ENCODE measurements at regions not wholly inside any gene's neighbourhood (a gene's known extent, or its start where the extent isn't known, plus 50 kb on each side); places are given as distances from the start of the nearest gene placed in this dataset.

DNA sequence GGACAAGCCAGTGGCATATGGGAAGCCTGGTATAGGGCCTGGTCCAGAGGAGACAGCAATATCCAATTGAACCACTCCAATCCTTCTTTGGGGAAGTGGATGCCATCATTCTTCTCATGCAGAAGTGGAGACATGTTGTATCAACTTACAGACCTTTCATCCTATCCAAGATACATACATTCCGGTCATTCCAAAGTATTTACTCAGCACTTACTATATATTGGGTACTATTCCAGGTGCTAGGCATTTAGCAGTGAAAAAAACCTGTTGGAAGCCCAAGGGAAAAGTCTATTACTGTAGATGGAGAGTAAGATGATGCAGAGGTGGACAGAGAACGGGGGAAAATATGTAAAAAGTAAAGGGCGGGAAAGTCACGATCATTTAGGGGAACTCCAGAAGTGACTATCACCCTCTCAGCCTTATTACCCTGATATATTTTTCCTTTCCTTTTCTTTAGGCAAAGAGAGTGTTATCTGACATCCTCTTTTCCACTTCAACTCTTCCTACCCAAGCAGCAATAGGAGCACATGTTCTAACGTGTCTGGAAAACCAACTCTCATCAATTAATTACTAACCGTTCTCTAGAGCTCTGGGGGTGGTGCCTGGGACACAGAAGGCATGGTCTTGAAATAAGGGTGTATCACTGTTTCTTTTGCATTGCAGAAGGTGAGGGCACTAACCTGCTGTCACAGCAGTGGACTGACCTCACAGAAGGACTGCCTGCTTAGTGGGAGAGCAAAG lies 210.1 kb upstream of the MAF start:
- no peaks in the 10 kb centered on the region for H3K27me3 ChIP-seq (ENCODE audit: control insufficient read depth, low read length)
- H3K36me3 ChIP-seq (ENCODE audit: control insufficient read depth, low read length), result no peaks in the 10 kb centered on the region
- H3K9me2 ChIP-seq (replicated peaks; ENCODE audit: control insufficient read depth, low read length), result no peaks in the 10 kb centered on the region
- no peaks in the 10 kb centered on the region for H3K4me1 ChIP-seq (ENCODE audit: control insufficient read depth, low read length)
- H3K79me2 ChIP-seq (ENCODE audit: control insufficient read depth, low read length), result no peaks in the 10 kb centered on the region
- H3F3A ChIP-seq (ENCODE audit: control insufficient read depth, insufficient read depth), result no peaks in the 10 kb centered on the region
- H3K4me2 ChIP-seq (ENCODE audit: low read length), result no peak overlapping the region
- TF ChIP-seq EZH2phosphoT487 (IDR thresholded peaks at IDR 0.05; ENCODE audit: borderline replicate concordance, low read length), result no peak
- no peak for TF ChIP-seq CTCF (IDR thresholded peaks at IDR 0.05; ENCODE audit: low read depth, low read length, poor library complexity, severe bottlenecking)
- H4K20me1 ChIP-seq (ENCODE audit: control insufficient read depth, insufficient read depth, low read depth, low read length), result no peaks in the 10 kb centered on the region
- no peak overlapping the region for H3K4me3 ChIP-seq (ENCODE audit: low read length)
- no peak overlapping the region for H3K27ac ChIP-seq (ENCODE audit: low read depth, low read length)
- H3K9me3 ChIP-seq (ENCODE audit: control insufficient read depth, insufficient read depth, low read length), result no peaks in the 10 kb centered on the region; the same call in 1 of the 2 replicates

GRCh38 chr16:79809376-79809775 lies 208.8 kb upstream of the MAF start:
- no peaks in the 10 kb centered on the region; the same call in 1 of the 2 replicates for H3K9me3 ChIP-seq (ENCODE audit: control insufficient read depth, insufficient read depth, low read length)
- H3K4me1 ChIP-seq (ENCODE audit: control insufficient read depth, low read length), result no peaks in the 10 kb centered on the region
- TF ChIP-seq CTCF (IDR thresholded peaks at IDR 0.05; ENCODE audit: low read depth, low read length, poor library complexity, severe bottlenecking) (no peak), EZH2phosphoT487 (IDR thresholded peaks at IDR 0.05; ENCODE audit: borderline replicate concordance, low read length) (no peak)
- no peaks in the 10 kb centered on the region for H3K9me2 ChIP-seq (replicated peaks; ENCODE audit: control insufficient read depth, low read length)
- no peaks in the 10 kb centered on the region for H3K27me3 ChIP-seq (ENCODE audit: control insufficient read depth, low read length)
- H4K20me1 ChIP-seq (ENCODE audit: control insufficient read depth, insufficient read depth, low read depth, low read length), result no peaks in the 10 kb centered on the region
- H3F3A ChIP-seq (ENCODE audit: control insufficient read depth, insufficient read depth), result no peaks in the 10 kb centered on the region
- no peak overlapping the region for H3K27ac ChIP-seq (ENCODE audit: low read depth, low read length)
- no peak overlapping the region for H3K4me2 ChIP-seq (ENCODE audit: low read length)
- H3K4me3 ChIP-seq (ENCODE audit: low read length), result no peak overlapping the region
- H3K36me3 ChIP-seq (ENCODE audit: control insufficient read depth, low read length), result no peaks in the 10 kb centered on the region
- no peaks in the 10 kb centered on the region for H3K79me2 ChIP-seq (ENCODE audit: control insufficient read depth, low read length)

GRCh38 chr16:79808731-79809130 lies 208.2 kb upstream of the MAF start:
- no peaks in the 10 kb centered on the region for H3K36me3 ChIP-seq (ENCODE audit: control insufficient read depth, low read length)
- no peaks in the 10 kb centered on the region for H4K20me1 ChIP-seq (ENCODE audit: control insufficient read depth, insufficient read depth, low read depth, low read length)
- H3K4me3 ChIP-seq (ENCODE audit: low read length), result no peak overlapping the region
- no peaks in the 10 kb centered on the region for H3K9me2 ChIP-seq (replicated peaks; ENCODE audit: control insufficient read depth, low read length)
- no peaks in the 10 kb centered on the region for H3F3A ChIP-seq (ENCODE audit: control insufficient read depth, insufficient read depth)
- no peaks in the 10 kb centered on the region for H3K4me1 ChIP-seq (ENCODE audit: control insufficient read depth, low read length)
- no peak overlapping the region for H3K27ac ChIP-seq (ENCODE audit: low read depth, low read length)
- TF ChIP-seq EZH2phosphoT487 (IDR thresholded peaks at IDR 0.05; ENCODE audit: borderline replicate concordance, low read length), result no peak
- H3K4me2 ChIP-seq (ENCODE audit: low read length), result no peak overlapping the region
- no peaks in the 10 kb centered on the region for H3K79me2 ChIP-seq (ENCODE audit: control insufficient read depth, low read length)
- no peaks in the 10 kb centered on the region for H3K27me3 ChIP-seq (ENCODE audit: control insufficient read depth, low read length)
- H3K9me3 ChIP-seq (ENCODE audit: control insufficient read depth, insufficient read depth, low read length), result no peaks in the 10 kb centered on the region; the same call in 1 of the 2 replicates

GRCh38 chr16:79806757-79807156 lies 206.2 kb upstream of the MAF start:
- H3K27me3 ChIP-seq (ENCODE audit: control insufficient read depth, low read length), result no peaks in the 10 kb centered on the region
- no peaks in the 10 kb centered on the region for H4K20me1 ChIP-seq (ENCODE audit: control insufficient read depth, insufficient read depth, low read depth, low read length)
- TF ChIP-seq EZH2phosphoT487 (IDR thresholded peaks at IDR 0.05; ENCODE audit: borderline replicate concordance, low read length) (no peak), CTCF (IDR thresholded peaks at IDR 0.05; ENCODE audit: low read depth, low read length, poor library complexity, severe bottlenecking) (no peak)

More at GRCh38 chr16:79806757-79807156, 206.2 kb upstream of the MAF start:
- no peaks in the 10 kb centered on the region for H3K4me1 ChIP-seq (ENCODE audit: control insufficient read depth, low read length)
- no peaks in the 10 kb centered on the region for H3F3A ChIP-seq (ENCODE audit: control insufficient read depth, insufficient read depth)
- no peak overlapping the region for H3K27ac ChIP-seq (ENCODE audit: low read depth, low read length)
- no peak overlapping the region for H3K4me2 ChIP-seq (ENCODE audit: low read length)
- H3K9me2 ChIP-seq (replicated peaks; ENCODE audit: control insufficient read depth, low read length), result no peaks in the 10 kb centered on the region
- H3K79me2 ChIP-seq (ENCODE audit: control insufficient read depth, low read length), result no peaks in the 10 kb centered on the region
- H3K36me3 ChIP-seq (ENCODE audit: control insufficient read depth, low read length), result no peaks in the 10 kb centered on the region
- H3K9me3 ChIP-seq (ENCODE audit: control insufficient read depth, insufficient read depth, low read length), result no peaks in the 10 kb centered on the region; the same call in 1 of the 2 replicates
- H3K4me3 ChIP-seq (ENCODE audit: low read length), result no peak overlapping the region

Measured in DOHH2 (cell line).